ENCODE measurements at regions not wholly inside any gene's neighbourhood (a gene's known extent, or its start where the extent isn't known, plus 50 kb on each side); places are given as distances from the start of the nearest gene placed in this dataset.

DNA sequence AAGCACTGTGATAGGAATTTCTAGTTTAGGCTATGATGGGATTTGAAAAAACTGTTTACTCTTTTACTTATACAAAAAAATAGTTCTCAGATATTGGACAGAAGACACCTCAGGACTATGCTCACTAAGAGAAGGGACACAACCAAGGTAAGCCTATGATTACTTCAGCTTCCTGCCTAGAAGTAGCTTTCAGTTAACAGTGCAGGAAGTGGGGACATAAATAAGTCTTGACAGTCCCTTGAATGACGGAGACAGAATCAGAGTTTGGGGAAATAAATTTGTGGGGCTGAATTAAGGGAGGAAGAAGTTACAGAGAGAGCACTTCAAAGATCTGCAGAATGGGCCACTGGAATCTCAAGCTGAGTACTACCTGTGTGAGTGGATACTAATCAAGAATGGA is 53.8 kb upstream of the OLFM3 start:
- no peak for DNase-seq

DNA sequence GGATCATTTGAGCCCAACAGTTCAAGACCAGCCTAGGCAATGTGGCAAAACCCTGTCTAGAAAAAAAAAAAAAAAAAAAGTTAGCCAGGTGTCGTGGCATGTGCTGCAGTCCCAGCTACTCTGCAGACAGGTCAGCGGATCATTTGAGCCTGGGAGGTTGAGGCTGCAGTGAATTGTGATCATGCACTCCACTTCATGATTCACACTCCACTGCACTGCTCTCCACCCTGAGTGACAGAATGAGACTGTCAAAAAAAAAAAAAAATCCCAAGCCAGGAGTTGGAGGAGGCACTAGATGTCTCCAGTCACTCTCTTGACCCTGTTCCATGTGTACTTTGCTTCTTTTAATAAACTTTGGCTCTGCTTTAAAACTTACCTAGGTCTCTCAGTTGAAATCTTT is 51.0 kb upstream of the OLFM3 start:
- DNase-seq: no peak
